ENCODE measurements at regions not wholly inside any gene's neighbourhood (a gene's known extent, or its start where the extent isn't known, plus 50 kb on each side); places are given as distances from the start of the nearest gene placed in this dataset.

DNA sequence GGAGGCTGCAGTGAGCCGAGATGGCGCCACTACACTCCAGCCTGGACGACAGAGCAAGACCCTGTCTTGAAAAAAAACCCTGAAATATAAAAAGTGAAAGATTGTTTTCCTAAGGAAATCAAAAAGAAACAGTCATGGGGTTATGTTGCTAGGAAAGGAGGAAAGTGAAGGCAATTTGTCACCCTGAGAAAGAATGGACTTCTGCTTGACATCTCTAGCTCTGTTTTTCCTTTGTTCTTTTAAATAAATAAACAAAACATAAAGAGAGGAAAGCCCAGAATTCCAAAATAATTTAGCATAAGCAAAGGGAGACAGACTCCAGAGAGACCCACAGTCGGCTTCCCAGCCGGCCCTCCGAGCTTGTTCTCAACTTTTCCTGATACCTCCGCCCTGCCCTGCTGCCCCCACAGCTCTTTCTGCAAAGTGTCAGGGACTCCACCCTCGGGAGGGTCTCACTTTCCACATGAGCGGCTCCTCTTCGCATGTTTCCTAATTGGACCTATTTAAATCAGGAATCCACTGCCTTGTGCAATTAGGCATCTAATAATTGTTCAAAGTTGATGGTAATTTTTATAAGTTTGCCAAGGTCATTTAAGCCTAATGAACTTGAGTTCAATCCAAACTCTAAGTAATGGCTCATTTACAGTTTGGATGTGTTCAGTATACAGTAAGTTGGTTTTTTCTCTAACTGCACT is 49.8 kb upstream of the COPS8 start:
- TF ChIP-seq, protein P1, sequence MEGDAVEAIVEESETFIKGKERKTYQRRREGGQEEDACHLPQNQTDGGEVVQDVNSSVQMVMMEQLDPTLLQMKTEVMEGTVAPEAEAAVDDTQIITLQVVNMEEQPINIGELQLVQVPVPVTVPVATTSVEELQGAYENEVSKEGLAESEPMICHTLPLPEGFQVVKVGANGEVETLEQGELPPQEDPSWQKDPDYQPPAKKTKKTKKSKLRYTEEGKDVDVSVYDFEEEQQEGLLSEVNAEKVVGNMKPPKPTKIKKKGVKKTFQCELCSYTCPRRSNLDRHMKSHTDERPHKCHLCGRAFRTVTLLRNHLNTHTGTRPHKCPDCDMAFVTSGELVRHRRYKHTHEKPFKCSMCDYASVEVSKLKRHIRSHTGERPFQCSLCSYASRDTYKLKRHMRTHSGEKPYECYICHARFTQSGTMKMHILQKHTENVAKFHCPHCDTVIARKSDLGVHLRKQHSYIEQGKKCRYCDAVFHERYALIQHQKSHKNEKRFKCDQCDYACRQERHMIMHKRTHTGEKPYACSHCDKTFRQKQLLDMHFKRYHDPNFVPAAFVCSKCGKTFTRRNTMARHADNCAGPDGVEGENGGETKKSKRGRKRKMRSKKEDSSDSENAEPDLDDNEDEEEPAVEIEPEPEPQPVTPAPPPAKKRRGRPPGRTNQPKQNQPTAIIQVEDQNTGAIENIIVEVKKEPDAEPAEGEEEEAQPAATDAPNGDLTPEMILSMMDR (IDR thresholded peaks at IDR 0.05; ENCODE audit: insufficient read depth, missing control alignments): no peak
- FAIRE-seq: no peak

More for the DNA sequence above, 49.8 kb upstream of the COPS8 start:
- DNase-seq (ENCODE audit: insufficient read length, low spot score): no peak
